GF-D8 (cell line): ENCODE measurements at regions not wholly inside any gene's neighbourhood (a gene's known extent, or its start where the extent isn't known, plus 50 kb on each side); places are given as distances from the start of the nearest gene placed in this dataset.

Source experiments
- DNase-seq: peaks from one replicate; lab custom pipeline; 2025; lab: John Stamatoyannopoulos, UW

DNA sequence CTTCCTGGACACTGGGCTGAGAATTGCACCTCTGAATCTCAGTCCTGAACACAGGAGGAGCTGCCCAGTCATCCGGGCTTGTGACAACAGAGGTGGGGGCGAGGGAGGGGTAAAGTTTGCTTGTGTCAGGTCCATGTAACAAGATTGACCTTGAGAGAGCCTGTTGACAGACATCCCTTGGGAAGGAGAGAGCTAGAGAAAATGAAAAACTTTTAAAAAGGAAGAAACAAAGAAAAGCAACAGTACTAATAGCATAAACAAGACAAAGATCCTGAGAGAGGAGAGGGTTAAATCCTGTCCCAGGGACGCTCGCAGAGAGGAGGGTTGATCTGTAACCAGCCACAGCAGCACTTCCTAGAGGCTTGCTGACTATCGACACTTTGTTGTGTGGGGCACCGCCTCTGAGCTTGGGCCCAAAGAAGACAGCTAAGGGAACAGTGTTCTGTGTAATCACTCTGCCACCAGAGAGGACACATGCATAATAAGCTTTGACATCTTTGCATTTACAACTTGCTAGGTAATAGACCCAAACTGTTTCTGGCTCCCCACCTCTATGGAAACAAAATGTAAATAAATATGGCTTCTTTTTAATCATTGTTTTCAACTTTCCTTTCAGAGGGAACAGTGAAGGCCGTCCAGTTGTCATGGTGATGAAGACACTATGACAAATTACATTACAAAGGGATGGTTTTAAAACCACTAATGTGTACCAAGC is 363.7 kb downstream of the CSNK1G3 start:
- DNase-seq, result no peak

- no peak for DNase-seq
These were observed 362.7 kb downstream of the CSNK1G3 start for GRCh38 chr5:123874600-123875201.

- DNase-seq, result no peak
These were observed 361.9 kb downstream of the CSNK1G3 start for GRCh38 chr5:123873846-123874245.

DNA sequence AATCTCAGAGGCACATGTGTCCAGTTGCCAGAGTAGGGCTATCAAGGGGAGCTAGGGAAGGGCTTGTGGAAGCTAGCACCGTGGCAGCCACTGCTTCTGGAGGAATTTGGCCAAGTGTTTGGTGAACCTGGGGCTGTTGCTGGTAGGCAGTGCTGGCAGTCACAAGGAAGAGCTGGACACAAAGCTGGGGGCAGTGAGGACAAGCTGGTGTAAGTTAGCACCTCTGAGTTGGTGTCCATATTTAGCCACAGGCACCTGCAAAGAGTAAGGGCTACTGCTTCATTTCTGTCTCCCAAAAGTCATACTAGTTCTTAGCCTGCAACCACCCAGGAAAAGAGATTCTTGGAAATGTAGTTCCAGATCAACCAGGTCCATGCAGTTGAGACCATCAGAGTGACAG is 359.4 kb downstream of the CSNK1G3 start:
- DNase-seq, result no peak

DNA sequence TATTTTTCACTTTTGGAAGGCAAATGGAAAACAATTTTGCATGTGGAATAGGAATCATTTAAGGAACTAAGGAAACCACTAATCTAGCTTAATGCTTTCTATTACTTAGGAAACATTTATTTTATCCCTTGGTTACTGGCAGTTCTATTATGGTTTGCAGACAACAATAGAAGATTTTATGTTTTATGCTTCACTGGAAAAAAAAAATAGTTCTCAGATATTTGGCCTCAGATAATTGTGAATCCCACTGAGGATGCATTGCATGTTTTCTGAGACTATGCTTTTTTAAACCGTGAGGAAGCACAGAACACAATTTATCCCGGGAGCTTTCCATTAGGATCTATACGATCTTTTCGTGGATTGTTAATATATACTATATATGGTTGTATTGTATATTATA is 356.9 kb downstream of the CSNK1G3 start:
- DNase-seq, result no peak

GRCh38 chr5:123868267-123868666 is 356.3 kb downstream of the CSNK1G3 start:
- DNase-seq, result no peak

DNA sequence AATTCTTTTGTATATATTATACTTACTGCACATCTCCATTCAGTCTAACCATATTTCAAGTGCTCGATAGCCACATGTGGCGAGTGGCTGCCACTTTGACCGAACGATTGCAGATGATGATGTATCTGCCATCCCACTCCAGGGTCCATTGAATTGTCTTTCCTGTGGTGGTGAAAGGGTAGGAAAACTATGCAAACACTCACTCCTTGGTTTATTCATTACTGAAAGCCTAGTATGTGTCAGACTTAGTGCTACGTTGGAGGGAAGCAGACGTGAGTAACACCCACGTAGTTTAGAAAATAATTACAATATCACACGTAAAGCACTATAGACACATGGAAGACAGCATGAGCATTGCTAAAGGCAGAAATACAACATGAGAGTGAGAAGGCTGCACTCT is 353.7 kb downstream of the CSNK1G3 start:
- DNase-seq, result no peak

- DNase-seq, result no peak
These were observed 352.6 kb downstream of the CSNK1G3 start for GRCh38 chr5:123864578-123864977.

DNA sequence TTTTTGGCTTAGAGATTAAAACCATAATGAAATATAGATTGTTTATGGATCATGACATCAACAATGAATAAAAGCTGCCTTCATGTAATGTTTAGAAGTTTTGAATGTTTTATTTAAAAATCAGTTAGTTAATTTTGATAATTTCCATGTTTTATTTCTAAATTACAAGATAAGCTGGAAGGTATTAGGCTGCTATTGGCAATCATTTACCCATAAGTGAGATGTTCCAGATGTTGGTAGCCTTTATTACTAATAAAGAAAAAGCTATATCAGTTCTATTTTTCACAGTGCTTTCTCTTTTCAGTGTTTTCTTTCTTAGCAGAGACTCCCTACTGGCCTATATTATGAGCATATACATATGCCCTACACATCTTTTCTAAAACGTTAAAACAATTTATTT is 347.0 kb downstream of the CSNK1G3 start:
- DNase-seq, result no peak

- DNase-seq, result no peak
These were observed 344.8 kb downstream of the CSNK1G3 start for GRCh38 chr5:123856766-123857165.

GRCh38 chr5:123855609-123856008 is 343.6 kb downstream of the CSNK1G3 start:
- no peak for DNase-seq

GRCh38 chr5:123845356-123846100 is 333.6 kb downstream of the CSNK1G3 start:
- DNase-seq, result no peak

- no peak for DNase-seq
These were observed 332.9 kb downstream of the CSNK1G3 start for GRCh38 chr5:123844873-123845272.

DNA sequence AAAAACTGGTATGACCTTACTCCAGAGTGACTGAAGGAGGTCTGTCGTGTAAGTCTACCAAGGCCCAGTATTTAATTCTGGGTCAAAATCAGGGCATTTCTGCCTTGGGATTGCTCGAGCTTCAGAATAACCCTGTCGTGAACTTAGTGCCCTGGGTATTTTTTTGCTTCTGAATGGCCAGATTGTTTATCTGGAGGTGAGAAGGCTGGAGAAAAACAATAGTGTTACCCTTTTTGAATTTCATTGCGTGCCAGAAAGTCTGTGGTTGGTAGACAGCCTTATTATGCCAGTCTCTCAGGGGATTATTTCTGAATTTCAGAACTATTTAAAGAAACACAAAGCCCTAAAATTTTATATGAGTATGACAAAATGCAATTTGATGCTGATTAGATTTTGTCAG is 323.4 kb downstream of the CSNK1G3 start:
- no peak for DNase-seq

GRCh38 chr5:123830575-123830974 is 318.6 kb downstream of the CSNK1G3 start:
- no peak for DNase-seq

- DNase-seq, result no peak
These were observed 315.8 kb downstream of the CSNK1G3 start for GRCh38 chr5:123827811-123828210.

- no peak for DNase-seq
These were observed 307.9 kb downstream of the CSNK1G3 start for GRCh38 chr5:123819833-123820232.

GRCh38 chr5:123819386-123819785 is 307.4 kb downstream of the CSNK1G3 start:
- DNase-seq, result no peak

DNA sequence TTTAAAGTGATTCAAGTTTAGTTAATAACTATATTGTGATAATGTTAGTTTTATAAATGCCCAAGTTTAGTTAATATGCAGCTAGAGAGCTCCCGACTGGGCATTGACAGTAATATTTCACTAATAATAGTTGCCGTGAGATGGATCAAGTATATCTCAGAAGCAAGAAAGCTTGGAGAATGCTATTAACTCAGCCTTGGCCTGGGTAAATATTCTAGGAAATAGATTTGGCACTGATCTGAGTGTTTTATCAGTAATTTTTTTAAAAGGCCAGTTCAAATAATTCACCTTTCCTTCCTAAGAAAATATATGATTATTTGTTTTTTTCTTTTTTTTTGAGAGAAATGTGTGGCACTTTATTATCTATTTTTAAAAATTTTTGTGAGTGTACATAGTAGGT is 305.3 kb downstream of the CSNK1G3 start:
- DNase-seq, result no peak

- DNase-seq, result no peak
These were observed 303.0 kb downstream of the CSNK1G3 start for GRCh38 chr5:123814801-123815470.

DNA sequence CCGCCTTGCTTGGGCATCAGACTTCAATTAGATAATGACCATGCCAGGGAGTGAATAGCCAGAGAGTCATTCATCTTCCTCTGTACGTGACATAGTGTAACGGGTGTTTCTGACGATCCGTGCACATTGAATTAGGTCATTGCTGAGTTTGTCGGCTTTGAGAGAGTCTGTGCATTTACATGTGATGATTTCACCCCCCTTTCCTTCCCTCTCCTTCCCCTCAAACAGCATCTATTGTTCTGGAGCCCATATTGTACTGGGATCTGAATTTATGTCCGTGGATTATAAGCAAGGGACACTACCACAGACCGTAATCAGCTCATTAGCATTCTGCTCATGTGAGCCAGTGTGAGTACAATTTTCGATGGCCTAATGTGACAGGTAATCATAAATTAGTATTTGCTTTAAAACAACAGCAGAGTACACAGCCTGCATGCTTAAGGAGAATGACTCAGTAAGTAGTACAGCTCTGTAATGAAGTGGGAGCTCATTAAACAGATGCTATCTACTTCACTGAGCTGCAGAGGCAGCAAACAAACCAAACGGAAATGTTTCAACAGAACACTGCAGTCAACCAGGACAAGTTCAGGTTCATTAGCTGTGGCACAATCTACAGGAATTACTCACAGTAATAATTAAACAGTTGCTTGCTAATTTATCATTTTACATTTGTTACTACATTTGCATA is 302.1 kb downstream of the CSNK1G3 start:
- no peak for DNase-seq

DNA sequence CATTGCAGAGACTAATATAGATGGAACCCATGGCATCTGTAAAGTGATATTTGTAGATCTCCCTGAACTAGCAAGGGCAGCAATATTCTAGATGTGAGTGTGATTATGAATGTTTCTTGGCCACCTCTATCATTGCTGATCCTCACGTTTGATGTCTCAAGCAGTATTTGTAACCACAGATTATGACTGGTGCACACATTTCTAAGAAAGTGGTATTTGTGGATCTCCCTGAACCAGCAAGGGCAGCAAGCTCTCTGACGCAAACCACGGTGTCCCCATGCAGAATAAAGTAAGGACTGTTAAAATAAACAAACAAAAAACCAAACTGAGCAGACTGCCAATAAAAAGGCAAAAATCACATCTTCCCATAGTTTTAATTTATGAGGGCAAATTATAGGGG is 301.3 kb downstream of the CSNK1G3 start:
- DNase-seq, result no peak
